ENCODE measurements at regions not wholly inside any gene's neighbourhood (a gene's known extent, or its start where the extent isn't known, plus 50 kb on each side); places are given as distances from the start of the nearest gene placed in this dataset.

GRCh38 chr16:65196420-65197075 is 74.7 kb upstream of the CDH11 start:
- TF ChIP-seq, protein P1, sequence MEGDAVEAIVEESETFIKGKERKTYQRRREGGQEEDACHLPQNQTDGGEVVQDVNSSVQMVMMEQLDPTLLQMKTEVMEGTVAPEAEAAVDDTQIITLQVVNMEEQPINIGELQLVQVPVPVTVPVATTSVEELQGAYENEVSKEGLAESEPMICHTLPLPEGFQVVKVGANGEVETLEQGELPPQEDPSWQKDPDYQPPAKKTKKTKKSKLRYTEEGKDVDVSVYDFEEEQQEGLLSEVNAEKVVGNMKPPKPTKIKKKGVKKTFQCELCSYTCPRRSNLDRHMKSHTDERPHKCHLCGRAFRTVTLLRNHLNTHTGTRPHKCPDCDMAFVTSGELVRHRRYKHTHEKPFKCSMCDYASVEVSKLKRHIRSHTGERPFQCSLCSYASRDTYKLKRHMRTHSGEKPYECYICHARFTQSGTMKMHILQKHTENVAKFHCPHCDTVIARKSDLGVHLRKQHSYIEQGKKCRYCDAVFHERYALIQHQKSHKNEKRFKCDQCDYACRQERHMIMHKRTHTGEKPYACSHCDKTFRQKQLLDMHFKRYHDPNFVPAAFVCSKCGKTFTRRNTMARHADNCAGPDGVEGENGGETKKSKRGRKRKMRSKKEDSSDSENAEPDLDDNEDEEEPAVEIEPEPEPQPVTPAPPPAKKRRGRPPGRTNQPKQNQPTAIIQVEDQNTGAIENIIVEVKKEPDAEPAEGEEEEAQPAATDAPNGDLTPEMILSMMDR (conservative IDR thresholded peaks at IDR 0.05; ENCODE audit: low read depth, low read length), result no peak
- TF ChIP-seq EZH2phosphoT487 (IDR thresholded peaks at IDR 0.05; ENCODE audit: borderline replicate concordance, low read length), result no peak
- TF ChIP-seq EZH2 (IDR thresholded peaks at IDR 0.05; ENCODE audit: low read length, unreplicated experiment), result no peak
- no peaks in the 10 kb centered on the region for H3K9me2 ChIP-seq (replicated peaks; ENCODE audit: low read length)
- H3K27me3 ChIP-seq (ENCODE audit: low read length), result no peaks in the 10 kb centered on the region
- POLR2A ChIA-PET (ENCODE audit: unreplicated experiment), result no interaction called here
- no TSS peak for BruUV-seq (replicated peaks)
- H4K20me1 ChIP-seq (ENCODE audit: low read length), result no peaks in the 10 kb centered on the region
- H3F3A ChIP-seq (ENCODE audit: low read length, unreplicated experiment), result no peaks in the 10 kb centered on the region
- H3K9ac ChIP-seq (ENCODE audit: low read length), result no peak overlapping the region
- no peaks in the 10 kb centered on the region for H3K79me2 ChIP-seq (ENCODE audit: low read length)
- no peaks in the 10 kb centered on the region for H3K9me3 ChIP-seq (ENCODE audit: low read length)
- DNase-seq (no peak), ATAC-seq (no peak)
- H3K36me3 ChIP-seq (ENCODE audit: low read depth, low read length), result no peaks in the 10 kb centered on the region
- no peak overlapping the region for H2AFZ ChIP-seq (ENCODE audit: low read length)
- CTCF ChIA-PET, result no interaction called here
- 0 out of 2 replicates have a peak, but pooled peaks cover 9% of the 10 kb centered on the region for H3K4me1 ChIP-seq (ENCODE audit: insufficient read depth, low read length)
- intact Hi-C loops (cut with micrococcal nuclease), result no loop called here
- no peak overlapping the region for H3K4me3 ChIP-seq (ENCODE audit: low read length)
- H3K27ac ChIP-seq (ENCODE audit: low read length), result no peak overlapping the region
- peak overlapping the region; percentile 16 for H3K4me2 ChIP-seq (ENCODE audit: low read length)

DNA sequence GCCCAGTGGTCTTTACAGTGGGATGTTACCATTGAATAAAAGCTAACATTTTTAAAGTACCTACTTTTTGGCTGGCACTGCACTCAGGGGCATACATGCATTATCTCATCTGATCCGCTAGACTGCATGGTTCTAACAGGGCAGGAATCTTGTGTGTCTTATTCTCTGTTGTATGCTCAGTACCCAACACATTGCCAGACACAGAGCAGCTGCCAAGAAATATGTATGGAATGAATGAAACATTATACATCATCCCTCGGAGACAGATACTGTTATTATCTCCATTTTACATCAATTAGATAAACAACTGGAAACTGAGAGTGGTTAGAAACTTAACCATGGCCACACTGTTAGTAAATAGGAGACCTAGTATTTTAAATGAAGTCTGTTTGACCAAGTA is 74.1 kb upstream of the CDH11 start:
- Histone ChIP-seq H3K27me3 (ENCODE audit: low read length) (no peaks in the 10 kb centered on the region), H4K20me1 (ENCODE audit: low read length) (no peaks in the 10 kb centered on the region), H3K36me3 (ENCODE audit: low read depth, low read length) (no peaks in the 10 kb centered on the region), H3K9ac (ENCODE audit: low read length) (no peak overlapping the region), H3K4me3 (ENCODE audit: low read length) (no peak overlapping the region), H3K4me1 (ENCODE audit: insufficient read depth, low read length) (0 out of 2 replicates have a peak, but pooled peaks cover 9% of the 10 kb centered on the region), H3K4me2 (ENCODE audit: low read length) (peak overlapping the region; percentile 16), H2AFZ (ENCODE audit: low read length) (no peak overlapping the region), H3K79me2 (ENCODE audit: low read length) (no peaks in the 10 kb centered on the region), H3F3A (ENCODE audit: low read length, unreplicated experiment) (no peaks in the 10 kb centered on the region), H3K27ac (ENCODE audit: low read length) (no peak overlapping the region), H3K9me2 (replicated peaks; ENCODE audit: low read length) (no peaks in the 10 kb centered on the region), H3K9me3 (ENCODE audit: low read length) (no peaks in the 10 kb centered on the region)
- TF ChIP-seq EZH2phosphoT487 (IDR thresholded peaks at IDR 0.05; ENCODE audit: borderline replicate concordance, low read length) (no peak), EZH2 (IDR thresholded peaks at IDR 0.05; ENCODE audit: low read length, unreplicated experiment) (no peak)
- TF ChIP-seq, protein P1 (conservative IDR thresholded peaks at IDR 0.05; ENCODE audit: low read depth, low read length), result no peak
- ChIA-PET CTCF (no interaction called here), POLR2A (ENCODE audit: unreplicated experiment) (no interaction called here)
- intact Hi-C loops (cut with micrococcal nuclease), result no loop called here
- ATAC-seq (peak; percentile 40), DNase-seq (peak; percentile 47)
- BruUV-seq (replicated peaks), result no TSS peak

GRCh38 chr16:65185241-65185778 is 63.4 kb upstream of the CDH11 start:
- H3K9ac ChIP-seq (ENCODE audit: low read length), result no peak overlapping the region
- H2AFZ ChIP-seq (ENCODE audit: low read length), result no peak overlapping the region
- intact Hi-C loops (cut with micrococcal nuclease), result no loop called here
- no peak overlapping the region for H3K4me3 ChIP-seq (ENCODE audit: low read length)
- no peak overlapping the region for H3K27ac ChIP-seq (ENCODE audit: low read length)
- CTCF ChIA-PET, result no interaction called here
- H3K4me2 ChIP-seq (ENCODE audit: low read length), result no peak overlapping the region
- no peak for DNase-seq
- no peaks in the 10 kb centered on the region for H3K9me3 ChIP-seq (ENCODE audit: low read length)
- H4K20me1 ChIP-seq (ENCODE audit: low read length), result no peaks in the 10 kb centered on the region
- H3K9me2 ChIP-seq (replicated peaks; ENCODE audit: low read length), result no peaks in the 10 kb centered on the region
- H3F3A ChIP-seq (ENCODE audit: low read length, unreplicated experiment), result no peaks in the 10 kb centered on the region
- no peaks in the 10 kb centered on the region for H3K4me1 ChIP-seq (ENCODE audit: insufficient read depth, low read length)
- H3K36me3 ChIP-seq (ENCODE audit: low read depth, low read length), result no peaks in the 10 kb centered on the region
- no peak for ATAC-seq
- H3K27me3 ChIP-seq (ENCODE audit: low read length), result no peaks in the 10 kb centered on the region
- TF ChIP-seq, protein P1 (conservative IDR thresholded peaks at IDR 0.05; ENCODE audit: low read depth, low read length), result no peak
- TF ChIP-seq EZH2phosphoT487 (IDR thresholded peaks at IDR 0.05; ENCODE audit: borderline replicate concordance, low read length) (no peak), EZH2 (IDR thresholded peaks at IDR 0.05; ENCODE audit: low read length, unreplicated experiment) (no peak)
- H3K79me2 ChIP-seq (ENCODE audit: low read length), result no peaks in the 10 kb centered on the region
- POLR2A ChIA-PET (ENCODE audit: unreplicated experiment), result no interaction called here
- no TSS peak for BruUV-seq (replicated peaks)
